ENCODE measurements at regions not wholly inside any gene's neighbourhood (a gene's known extent, or its start where the extent isn't known, plus 50 kb on each side); places are given as distances from the start of the nearest gene placed in this dataset.

- Histone ChIP-seq H2AK9ac (replicated peaks; ENCODE audit: low read depth, low read length, poor library complexity) (no peak overlapping the region), H3K9me1 (ENCODE audit: insufficient read depth, low read length) (no peaks in the 10 kb centered on the region), H2BK20ac (ENCODE audit: low read depth, low read length) (no peak overlapping the region), H3K14ac (replicated peaks; ENCODE audit: low read depth, low read length) (no peak overlapping the region), H4K8ac (ENCODE audit: low read depth in 2 of 2, low read length in 2 of 2) (no peak overlapping the region), H3K4me1 (ENCODE audit: control insufficient read depth, insufficient read depth, low read length) (no peaks in the 10 kb centered on the region), H3K18ac (ENCODE audit: low read depth, low read length) (no peak overlapping the region), H3K4ac (ENCODE audit: low read depth, low read length) (no peak overlapping the region), H2BK5ac (ENCODE audit: low read depth, low read length, poor library complexity, severe bottlenecking) (no peak overlapping the region), H3K56ac (ENCODE audit: extremely low read depth, insufficient read depth, low read length) (no peak overlapping the region), H3K23ac (ENCODE audit: low read depth, low read length) (no peak overlapping the region), H3K27ac (ENCODE audit: insufficient read depth, low read length) (no peak overlapping the region), H2BK120ac (ENCODE audit: low read depth, low read length) (no peak overlapping the region), H2AK5ac (ENCODE audit: low read depth, low read length) (no peak overlapping the region), H3K9me3 (ENCODE audit: control insufficient read depth, insufficient read depth, low read length) (no peaks in the 10 kb centered on the region), H3K79me1 (ENCODE audit: low read depth in 1 of 2, low read length in 2 of 2) (no peaks in the 10 kb centered on the region), H4K20me1 (ENCODE audit: insufficient read depth, low read length) (no peaks in the 10 kb centered on the region), H4K91ac (ENCODE audit: insufficient read depth, low read depth, low read length) (no peak overlapping the region), H2AFZ (replicated peaks; ENCODE audit: low read length, poor library complexity) (no peak overlapping the region), H3K9ac (ENCODE audit: low read depth, low read length) (no peak overlapping the region), H2BK15ac (ENCODE audit: low read depth, low read length) (no peak overlapping the region), H3K36me3 (ENCODE audit: control insufficient read depth, insufficient read depth, low read length) (no peaks in the 10 kb centered on the region), H3K27me3 (ENCODE audit: control insufficient read depth, insufficient read depth, low read length) (no peaks in the 10 kb centered on the region), H4K5ac (ENCODE audit: low read depth, low read length) (no peak overlapping the region), H3K4me3 (ENCODE audit: insufficient read depth, low read depth, low read length) (no peak overlapping the region), H3K4me2 (ENCODE audit: low read depth, low read length) (no peak overlapping the region)
- intact Hi-C loops (cut with micrococcal nuclease) (no loop called here), in situ Hi-C loops (cut with MboI; ENCODE audit: low sequenced_read_pairs) (no loop called here), dilution Hi-C loops (cut with HindIII; ENCODE audit: low sequenced_read_pairs, unreplicated experiment) (no loop called here)
- no CpG with 5 or more reads among the region's 3 CpGs for WGBS, 2 experiments (ENCODE audit: extremely low coverage in 2 of 2, insufficient read length in 1 of 2)
- no peak for DNase-seq
- ChIA-PET POLR2A (ENCODE audit: unreplicated experiment) (no interaction called here), CTCF (no interaction called here)
- no TSS peak for BruUV-seq (replicated peaks)
- TF ChIP-seq MAZ (IDR thresholded peaks at IDR 0.05; ENCODE audit: borderline replicate concordance, low read depth, low read length) (no peak), CEBPB (IDR thresholded peaks at IDR 0.05; ENCODE audit: low read depth, low read length) (no peak), BHLHE40 (IDR thresholded peaks at IDR 0.05; ENCODE audit: low read depth, low read length) (no peak), CTCF (conservative IDR thresholded peaks at IDR 0.05; ENCODE audit: low read depth, low read length) (no peak), MXI1 (IDR thresholded peaks at IDR 0.05; ENCODE audit: borderline replicate concordance, low read depth, low read length) (no peak), SMC3 (IDR thresholded peaks at IDR 0.05; ENCODE audit: low read depth, low read length) (no peak)
- no peak for ATAC-seq (ENCODE audit: low read depth)
Observed at GRCh38 chr1:219701476-219701875, 88.6 kb upstream of the ZC3H11B start.
